Keratinocyte (primary cell): ENCODE measurements at regions not wholly inside any gene's neighbourhood (a gene's known extent, or its start where the extent isn't known, plus 50 kb on each side); places are given as distances from the start of the nearest gene placed in this dataset.

Source experiments
- DNase-seq: peaks from one replicate; pipeline ENCODE4 v3.0.0-alpha.2; 2011; ENCODE audit warnings: low read depth, missing footprints, low spot score
- FAIRE-seq: peaks from 2 replicates; lab custom pipeline; 2011; peaks lifted over from hg19 to GRCh38; lab: Jason Lieb, UNC
- H2AFZ ChIP-seq: 2 replicates; pipeline ENCODE4 v1.6.0; 2012; ENCODE audit warnings: low read length, control low read depth, inconsistent platforms; ENCODE audit not compliant: control insufficient read depth
- H3K27ac ChIP-seq: 2 replicates; pipeline ENCODE4 v1.5.1; 2011; ENCODE audit warnings: low read length; ENCODE audit not compliant: control insufficient read depth, insufficient read depth
- H3K27me3 ChIP-seq: 3 replicates; pipeline ENCODE4 v1.6.0; 2011; ENCODE audit warnings: low read length; ENCODE audit not compliant: control insufficient read depth, insufficient read depth; ENCODE audit errors: extremely low read depth
- H3K36me3 ChIP-seq, 2 experiments: 2 replicates in 1 of 2; 3 replicates in 1 of 2; pipeline ENCODE4 v1.5.1; 2011; ENCODE audit warnings: low read length in 2 of 2, mild to moderate bottlenecking in 1 of 2; ENCODE audit not compliant: control insufficient read depth in 2 of 2, insufficient read depth in 2 of 2; ENCODE audit errors: extremely low read depth in 1 of 2
- H3K4me1 ChIP-seq: 3 replicates; pipeline ENCODE4 v1.5.1; 2011; ENCODE audit warnings: low read length; ENCODE audit not compliant: control insufficient read depth, insufficient read depth; ENCODE audit errors: extremely low read depth
- H3K4me2 ChIP-seq: 3 replicates; pipeline ENCODE4 v1.6.0; 2011; ENCODE audit warnings: low read depth, low read length; ENCODE audit not compliant: control insufficient read depth, insufficient read depth; ENCODE audit errors: extremely low read depth
- H3K4me3 ChIP-seq, 3 experiments: fragments of 200-600 bp in 1 of 3; sonication (generic) in 1 of 3; 2 replicates in 2 of 3; 3 replicates in 1 of 3; pipeline ENCODE4 v1.5.1; 2011 to 2016; ENCODE audit warnings: low read length in 3 of 3, mild to moderate bottlenecking in 3 of 3, control low read depth in 2 of 3, inconsistent platforms in 1 of 3, low read depth in 1 of 3, mixed read lengths in 1 of 3, mixed run types in 1 of 3, moderate library complexity in 1 of 3; ENCODE audit not compliant: control insufficient read depth in 2 of 3, insufficient read depth in 2 of 3; ENCODE audit errors: extremely low read depth in 1 of 3
- H3K79me2 ChIP-seq: 2 replicates; pipeline ENCODE4 v1.6.0; 2012; ENCODE audit warnings: low read length; ENCODE audit not compliant: control insufficient read depth, insufficient read depth
- H3K9ac ChIP-seq: 3 replicates; pipeline ENCODE4 v1.6.0; 2011; ENCODE audit warnings: low read length; ENCODE audit not compliant: control insufficient read depth, insufficient read depth; ENCODE audit errors: extremely low read depth
- H3K9me1 ChIP-seq: 3 replicates; pipeline ENCODE4 v1.6.0; 2011; ENCODE audit warnings: low read length; ENCODE audit not compliant: control insufficient read depth, insufficient read depth; ENCODE audit errors: extremely low read depth
- H3K9me3 ChIP-seq: 2 replicates; pipeline ENCODE4 v1.5.1; 2012; ENCODE audit warnings: low read depth, low read length; ENCODE audit not compliant: control insufficient read depth
- H4K20me1 ChIP-seq: 3 replicates; pipeline ENCODE4 v1.6.0; 2011; ENCODE audit warnings: low read length; ENCODE audit not compliant: control insufficient read depth, insufficient read depth; ENCODE audit errors: extremely low read depth
- CTCF ChIP-seq, 3 experiments: IDR thresholded peaks in 1 of 3; conservative IDR thresholded peaks in 1 of 3; optimal IDR thresholded peaks in 1 of 3; 2 replicates in 2 of 3; 3 replicates in 1 of 3; pipeline versions ENCODE3 to v1.5.1; 2011; ENCODE audit warnings: low read length in 3 of 3, mild to moderate bottlenecking in 3 of 3, moderate library complexity in 2 of 3, control low read depth in 1 of 3, inconsistent platforms in 1 of 3; ENCODE audit not compliant: insufficient read depth in 2 of 3; ENCODE audit errors: extremely low read depth in 1 of 3
- EZH2 ChIP-seq: IDR thresholded peaks from one replicate; pipeline ENCODE4 v1.6.1; 2012; ENCODE audit warnings: inconsistent platforms, mild to moderate bottlenecking, low read length, moderate library complexity
- dilution Hi-C: fragments of 300-500 bp; cut with MboI; formaldehyde crosslinking; loops from one replicate; pipeline ENCODE4 v1.7.0; 2020; ENCODE audit warnings: low sequenced_read_pairs; ENCODE audit not compliant: extremely low pct_ligation_motif_present

DNA sequence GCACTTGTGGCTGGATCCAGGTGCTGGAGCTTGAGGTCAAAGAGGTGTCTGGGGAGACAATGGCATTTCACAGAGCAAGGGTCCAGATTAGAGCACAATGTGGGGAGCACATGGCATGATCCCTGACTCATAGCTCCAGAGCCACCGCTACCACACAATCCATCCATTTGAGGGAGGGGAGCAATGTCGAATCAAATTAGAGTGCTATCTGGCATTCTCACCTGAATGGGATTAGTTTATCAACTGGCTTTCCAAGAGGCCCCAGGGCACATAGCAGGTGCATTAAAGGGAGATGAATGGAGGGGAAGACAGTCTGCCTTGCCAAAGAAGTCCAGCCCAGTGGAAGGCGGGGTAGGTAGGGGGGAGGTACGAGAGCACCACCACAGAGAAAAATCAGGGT, 194.4 kb upstream of the GPR12 start:
- FAIRE-seq (no peak), DNase-seq (no peak)
- Histone ChIP-seq H3K27me3 (peaks cover 28% of the 10 kb centered on the region), H3K4me1 (no peaks in the 10 kb centered on the region), H3K9me1 (no peaks in the 10 kb centered on the region), H3K9me3 (no peaks in the 10 kb centered on the region), H3K79me2 (no peaks in the 10 kb centered on the region), H2AFZ (no peak overlapping the region), H4K20me1 (no peaks in the 10 kb centered on the region), H3K9ac (no peak overlapping the region), H3K4me2 (no peak overlapping the region), H3K27ac (no peak overlapping the region), H3K4me3 (no peak overlapping the region), H3K36me3 (no peaks in the 10 kb centered on the region)
- TF ChIP-seq CTCF (optimal IDR thresholded peaks at IDR 0.05 in 1 of 3, IDR thresholded peaks at IDR 0.05 in 1 of 3, conservative IDR thresholded peaks at IDR 0.05 in 1 of 3; ENCODE audit: extremely low read depth in 1 of 3, insufficient read depth in 2 of 3, low read length in 3 of 3), result no peak
- no peak for TF ChIP-seq EZH2
- dilution Hi-C loops, result no loop called here

- TF ChIP-seq CTCF (optimal IDR thresholded peaks at IDR 0.05 in 1 of 3, IDR thresholded peaks at IDR 0.05 in 1 of 3, conservative IDR thresholded peaks at IDR 0.05 in 1 of 3; ENCODE audit: extremely low read depth in 1 of 3, insufficient read depth in 2 of 3, low read length in 3 of 3) (no peak), EZH2 (no peak)
- no peak for FAIRE-seq
- H3K4me3 ChIP-seq, result no peak overlapping the region
- no peak overlapping the region for H3K4me2 ChIP-seq
- H3K9me3 ChIP-seq, result no peaks in the 10 kb centered on the region
- no peaks in the 10 kb centered on the region for H3K36me3 ChIP-seq
- no peaks in the 10 kb centered on the region for H3K79me2 ChIP-seq
- no peak overlapping the region for H3K9ac ChIP-seq
- H4K20me1 ChIP-seq, result no peaks in the 10 kb centered on the region
- DNase-seq, result no peak
- H2AFZ ChIP-seq, result no peak overlapping the region
- no peak overlapping the region for H3K27ac ChIP-seq
- H3K4me1 ChIP-seq, result no peaks in the 10 kb centered on the region
- H3K9me1 ChIP-seq, result no peaks in the 10 kb centered on the region
- peaks cover 28% of the 10 kb centered on the region for H3K27me3 ChIP-seq
- dilution Hi-C loops, result no loop called here
Measured at GRCh38 chr13:26953291-26953690, 192.7 kb upstream of the GPR12 start.
